ENCODE measurements at regions not wholly inside any gene's neighbourhood (a gene's known extent, or its start where the extent isn't known, plus 50 kb on each side); places are given as distances from the start of the nearest gene placed in this dataset.

GRCh38 chr2:238638100-238638981 lies 209.5 kb upstream of the TWIST2 start:
- no peak for DNase-seq

GRCh38 chr2:238638982-238639628 lies 208.8 kb upstream of the TWIST2 start:
- no peak for DNase-seq

- DNase-seq = no peak
These were observed 207.4 kb upstream of the TWIST2 start for GRCh38 chr2:238640486-238640885.

GRCh38 chr2:238642973-238643372 lies 204.9 kb upstream of the TWIST2 start:
- DNase-seq = no peak

GRCh38 chr2:238643400-238643907 lies 204.4 kb upstream of the TWIST2 start:
- DNase-seq = no peak

GRCh38 chr2:238644095-238645081 lies 203.5 kb upstream of the TWIST2 start:
- no peak for DNase-seq

- DNase-seq = no peak
These were observed 202.8 kb upstream of the TWIST2 start for GRCh38 chr2:238645095-238645494.

GRCh38 chr2:238645716-238646115 lies 202.2 kb upstream of the TWIST2 start:
- DNase-seq = no peak

- DNase-seq = no peak
These were observed 201.6 kb upstream of the TWIST2 start for GRCh38 chr2:238646281-238646680.

GRCh38 chr2:238646803-238647202 lies 201.1 kb upstream of the TWIST2 start:
- DNase-seq = no peak

- DNase-seq = no peak
These were observed 198.8 kb upstream of the TWIST2 start for GRCh38 chr2:238649123-238649522.

- no peak for DNase-seq
These were observed 197.9 kb upstream of the TWIST2 start for GRCh38 chr2:238649936-238650518.

GRCh38 chr2:238650536-238650935 lies 197.3 kb upstream of the TWIST2 start:
- no peak for DNase-seq

GRCh38 chr2:238651306-238652052 lies 196.4 kb upstream of the TWIST2 start:
- no peak for DNase-seq

- DNase-seq = no peak
These were observed 195.7 kb upstream of the TWIST2 start for GRCh38 chr2:238652053-238652770.

GRCh38 chr2:238652771-238653157 lies 195.1 kb upstream of the TWIST2 start:
- DNase-seq = no peak

GRCh38 chr2:238653431-238654109 lies 194.3 kb upstream of the TWIST2 start:
- no peak for DNase-seq

GRCh38 chr2:238654479-238655197 lies 193.2 kb upstream of the TWIST2 start:
- DNase-seq = no peak

GRCh38 chr2:238655198-238655860 lies 192.6 kb upstream of the TWIST2 start:
- no peak for DNase-seq

Measured in activated CD4-positive, alpha-beta T cell treated with anti-CD3 and anti-CD28 coated beads, Interleukin-2, amount 50 U/mL, for 1 hour (primary cell).